ENCODE measurements at regions not wholly inside any gene's neighbourhood (a gene's known extent, or its start where the extent isn't known, plus 50 kb on each side); places are given as distances from the start of the nearest gene placed in this dataset.
A peak's percentile ranks its signal among the peaks of the same experiment; 100 is the strongest.

DNA sequence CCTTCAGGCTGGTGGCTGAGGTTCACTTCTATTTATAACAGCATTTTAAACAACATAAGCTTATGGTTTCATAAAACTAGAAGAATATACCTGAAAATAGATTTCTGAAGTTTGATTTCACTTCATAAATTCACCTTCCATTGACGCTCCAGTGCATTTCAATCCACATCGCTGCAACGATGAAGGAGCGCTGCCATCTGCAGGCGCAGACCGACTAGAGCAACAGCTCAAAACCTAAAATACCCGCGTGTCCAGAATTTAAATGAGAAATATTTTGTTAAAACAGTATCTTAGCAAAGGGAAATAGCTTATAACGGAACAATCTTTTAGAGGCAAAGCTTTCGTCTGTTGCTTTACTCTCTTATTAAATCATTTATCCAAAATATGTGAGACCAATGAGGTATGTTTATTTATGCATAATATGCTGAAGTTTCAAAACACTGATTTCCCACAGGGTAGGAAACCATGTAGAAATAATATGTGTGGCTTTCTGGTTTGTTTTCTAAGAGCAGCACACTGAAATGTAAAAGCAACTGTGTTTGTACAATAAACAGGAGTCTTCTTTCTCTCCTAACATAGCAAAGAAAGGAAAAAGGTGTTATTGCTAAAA, 816.4 kb upstream of the FRG1 start:
- TF ChIP-seq, protein P1, sequence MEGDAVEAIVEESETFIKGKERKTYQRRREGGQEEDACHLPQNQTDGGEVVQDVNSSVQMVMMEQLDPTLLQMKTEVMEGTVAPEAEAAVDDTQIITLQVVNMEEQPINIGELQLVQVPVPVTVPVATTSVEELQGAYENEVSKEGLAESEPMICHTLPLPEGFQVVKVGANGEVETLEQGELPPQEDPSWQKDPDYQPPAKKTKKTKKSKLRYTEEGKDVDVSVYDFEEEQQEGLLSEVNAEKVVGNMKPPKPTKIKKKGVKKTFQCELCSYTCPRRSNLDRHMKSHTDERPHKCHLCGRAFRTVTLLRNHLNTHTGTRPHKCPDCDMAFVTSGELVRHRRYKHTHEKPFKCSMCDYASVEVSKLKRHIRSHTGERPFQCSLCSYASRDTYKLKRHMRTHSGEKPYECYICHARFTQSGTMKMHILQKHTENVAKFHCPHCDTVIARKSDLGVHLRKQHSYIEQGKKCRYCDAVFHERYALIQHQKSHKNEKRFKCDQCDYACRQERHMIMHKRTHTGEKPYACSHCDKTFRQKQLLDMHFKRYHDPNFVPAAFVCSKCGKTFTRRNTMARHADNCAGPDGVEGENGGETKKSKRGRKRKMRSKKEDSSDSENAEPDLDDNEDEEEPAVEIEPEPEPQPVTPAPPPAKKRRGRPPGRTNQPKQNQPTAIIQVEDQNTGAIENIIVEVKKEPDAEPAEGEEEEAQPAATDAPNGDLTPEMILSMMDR (IDR thresholded peaks at IDR 0.05; ENCODE audit: low read depth, low read length), result peak; percentile 17
- TF ChIP-seq EZH2phosphoT487 (IDR thresholded peaks at IDR 0.05; ENCODE audit: low read depth), result no peak
